H1 (cell line): ENCODE measurements at regions not wholly inside any gene's neighbourhood (a gene's known extent, or its start where the extent isn't known, plus 50 kb on each side); places are given as distances from the start of the nearest gene placed in this dataset.
A peak's percentile ranks its signal among the peaks of the same experiment; 100 is the strongest.

Experiments
- CTCF ChIA-PET: fragments of 300-600 bp; sonication (Branson Sonifier 250); formaldehyde crosslinking; loops from one replicate; lab custom pipeline; 2021; ENCODE audit not compliant: partially characterized antibody; lab: Charles Lee
- POLR2A ChIA-PET: fragments of 300-600 bp; sonication (Branson Sonifier 250); formaldehyde crosslinking; loops from one replicate; lab custom pipeline; 2021; ENCODE audit warnings: inconsistent platforms; ENCODE audit not compliant: partially characterized antibody; lab: Charles Lee
- DNase-seq, 2 experiments: peaks; one replicate each; pipeline versions ENCODE4 v3.0.0 to v3.0.0-alpha.2; 2010 to 2022; ENCODE audit warnings: low spot score in 2 of 2, low read depth in 1 of 2, mixed read lengths in 1 of 2
- FAIRE-seq: peaks from 2 replicates; lab custom pipeline; 2011; peaks lifted over from hg19 to GRCh38; lab: Jason Lieb, UNC
- H2AFZ ChIP-seq: 2 replicates; pipeline ENCODE4 v1.8.1; 2012; ENCODE audit warnings: low read length, inconsistent platforms
- H2AK5ac ChIP-seq: 2 replicates; pipeline ENCODE4 v1.6.1; 2013; ENCODE audit warnings: low read depth, low read length
- H2BK120ac ChIP-seq: replicated peaks from 2 replicates; pipeline ENCODE3; 2013; ENCODE audit warnings: low read depth, low read length, inconsistent platforms
- H2BK12ac ChIP-seq: 2 replicates; pipeline ENCODE4 v1.6.1; 2013; ENCODE audit warnings: low read depth, low read length
- H2BK15ac ChIP-seq: 2 replicates; pipeline ENCODE4 v1.6.1; 2013; ENCODE audit warnings: low read length
- H2BK20ac ChIP-seq: 2 replicates; pipeline ENCODE4 v1.6.1; 2013; ENCODE audit warnings: low read length
- H2BK5ac ChIP-seq: 2 replicates; pipeline ENCODE4 v1.6.1; 2013; ENCODE audit warnings: low read depth, low read length
- H3K14ac ChIP-seq: 2 replicates; pipeline ENCODE4 v1.6.1; 2013; ENCODE audit warnings: inconsistent platforms; ENCODE audit not compliant: insufficient read length
- H3K18ac ChIP-seq: 2 replicates; pipeline ENCODE4 v1.6.1; 2013; ENCODE audit warnings: low read length; ENCODE audit errors: extremely low read depth
- H3K23ac ChIP-seq: 2 replicates; pipeline ENCODE4 v1.6.1; 2013; ENCODE audit warnings: inconsistent platforms; ENCODE audit not compliant: insufficient read length
- H3K23me2 ChIP-seq: 2 replicates; pipeline ENCODE4 v1.6.1; 2013; ENCODE audit warnings: low read depth, low read length
- H3K27ac ChIP-seq: 2 replicates; pipeline ENCODE4 v1.6.1; 2011; ENCODE audit warnings: low read depth, low read length, inconsistent platforms
- H3K27me3 ChIP-seq, 4 experiments: replicated peaks in 1 of 4; 1 replicate in 1 of 4; 2 replicates in 3 of 4; pipeline versions ENCODE4 v1.6.1 to v1.8.1; 2011 to 2013; ENCODE audit warnings: low read length in 3 of 4, mild to moderate bottlenecking in 3 of 4, inconsistent platforms in 2 of 4, mixed read lengths in 2 of 4, moderate library complexity in 1 of 4; ENCODE audit not compliant: control insufficient read depth in 3 of 4, insufficient read depth in 3 of 4; ENCODE audit errors: extremely low read depth in 1 of 4
- H3K36me3 ChIP-seq, 4 experiments: 2 replicates each; pipeline versions ENCODE4 v1.6.1 to v1.8.1; 2011 to 2013; ENCODE audit warnings: mild to moderate bottlenecking in 4 of 4, low read length in 3 of 4, moderate library complexity in 2 of 4, control low read depth in 1 of 4, inconsistent platforms in 1 of 4; ENCODE audit not compliant: insufficient read depth in 4 of 4, control insufficient read depth in 2 of 4
- H3K4ac ChIP-seq: replicated peaks from 2 replicates; pipeline ENCODE3; 2013; ENCODE audit warnings: low read length, low read depth, mixed read lengths, inconsistent platforms; ENCODE audit not compliant: insufficient read length
- H3K4me1 ChIP-seq, 4 experiments: replicated peaks in 1 of 4; 1 replicate in 1 of 4; 2 replicates in 3 of 4; pipeline versions ENCODE4 v1.6.1 to v1.8.1; 2011 to 2013; ENCODE audit warnings: low read length in 3 of 4, inconsistent platforms in 2 of 4, mixed read lengths in 1 of 4; ENCODE audit not compliant: insufficient read depth in 4 of 4, control insufficient read depth in 3 of 4
- H3K4me2 ChIP-seq, 2 experiments: 2 replicates each; pipeline versions ENCODE4 v1.6.1 to v1.8.1; 2011 to 2013; ENCODE audit warnings: low read depth in 2 of 2, low read length in 2 of 2, control low read depth in 1 of 2, inconsistent platforms in 1 of 2, mild to moderate bottlenecking in 1 of 2; ENCODE audit not compliant: insufficient read depth in 1 of 2
- H3K4me3 ChIP-seq, 4 experiments: fragments of 200-600, 300-600 bp in 1 of 4; sonication (generic), shearing (Covaris generic), sonication (Bioruptor Twin) in 1 of 4; 2 replicates each; pipeline versions ENCODE4 v1.5.1 to v1.8.1; 2011 to 2016; ENCODE audit warnings: low read length in 4 of 4, low read depth in 3 of 4, control low read depth in 2 of 4, inconsistent platforms in 2 of 4, mild to moderate bottlenecking in 2 of 4, mixed read lengths in 1 of 4, moderate library complexity in 1 of 4; ENCODE audit not compliant: insufficient read depth in 2 of 4; ENCODE audit errors: extremely low read depth in 1 of 4
- H3K56ac ChIP-seq: replicated peaks from 2 replicates; pipeline ENCODE3; 2013; ENCODE audit warnings: low read depth, mild to moderate bottlenecking, mixed read lengths, low read length, inconsistent platforms; ENCODE audit not compliant: insufficient read length
- H3K79me1 ChIP-seq: 2 replicates; pipeline ENCODE4 v1.6.1; 2013; ENCODE audit warnings: low read depth, low read length, control low read depth
- H3K79me2 ChIP-seq, 2 experiments: 2 replicates each; pipeline versions ENCODE4 v1.6.1 to v1.8.1; 2012 to 2013; ENCODE audit warnings: low read length in 2 of 2, mild to moderate bottlenecking in 2 of 2, inconsistent platforms in 1 of 2; ENCODE audit not compliant: insufficient read depth in 2 of 2, control insufficient read depth in 1 of 2
- H3K9ac ChIP-seq, 4 experiments: replicated peaks in 1 of 4; 1 replicate in 1 of 4; 2 replicates in 3 of 4; pipeline versions ENCODE4 v1.6.1 to v1.8.1; 2011 to 2013; ENCODE audit warnings: low read depth in 3 of 4, low read length in 3 of 4, control low read depth in 2 of 4, mild to moderate bottlenecking in 2 of 4, moderate library complexity in 2 of 4, inconsistent platforms in 1 of 4; ENCODE audit errors: extremely low read depth in 1 of 4
- H3K9me3 ChIP-seq, 2 experiments: 2 replicates each; pipeline versions ENCODE4 v1.6.1 to v1.8.1; 2012 to 2013; ENCODE audit warnings: mild to moderate bottlenecking in 2 of 2, moderate library complexity in 2 of 2, control low read depth in 1 of 2, inconsistent platforms in 1 of 2, low read depth in 1 of 2, low read length in 1 of 2, mixed read lengths in 1 of 2; ENCODE audit not compliant: insufficient read depth in 2 of 2
- H4K20me1 ChIP-seq, 2 experiments: replicated peaks in 1 of 2; 2 replicates each; pipeline versions ENCODE3 to v1.8.1; 2011 to 2013; ENCODE audit warnings: inconsistent platforms in 2 of 2, low read length in 2 of 2, mild to moderate bottlenecking in 1 of 2; ENCODE audit not compliant: insufficient read depth in 2 of 2, control insufficient read depth in 1 of 2
- H4K5ac ChIP-seq: 2 replicates; pipeline ENCODE4 v1.6.1; 2013; ENCODE audit warnings: low read length, low read depth, mixed read lengths, inconsistent platforms; ENCODE audit not compliant: insufficient read length
- H4K8ac ChIP-seq: 2 replicates; pipeline ENCODE4 v1.8.0; 2013; ENCODE audit warnings: mild to moderate bottlenecking, moderate library complexity, low read length, inconsistent platforms; ENCODE audit not compliant: insufficient read depth; ENCODE audit errors: extremely low read depth
- H4K91ac ChIP-seq: replicated peaks from 2 replicates; pipeline ENCODE3; 2013; ENCODE audit warnings: low read length, mixed read lengths, inconsistent platforms; ENCODE audit not compliant: insufficient read length
- HDAC2 ChIP-seq, 2 experiments: fragments of 300-600 bp in 1 of 2; sonication (generic) in 1 of 2; IDR thresholded peaks; 2 replicates each; pipeline ENCODE4 v1.6.1; 2011 to 2012; ENCODE audit warnings: low read depth in 2 of 2, low read length in 2 of 2, mild to moderate bottlenecking in 2 of 2, moderate library complexity in 2 of 2, borderline replicate concordance in 1 of 2, inconsistent platforms in 1 of 2
- KDM1A ChIP-seq: fragments of 200-600, 300-600 bp; sonication (generic); IDR thresholded peaks from 2 replicates; pipeline ENCODE4 v1.7.1; 2016; ENCODE audit warnings: mild to moderate bottlenecking, low read length, borderline replicate concordance
- NRF1 ChIP-seq: IDR thresholded peaks from 2 replicates; pipeline ENCODE4 v1.6.1; 2011; ENCODE audit warnings: mild to moderate bottlenecking, low read depth, low read length, improper control_type of control experiment
- POLR2A ChIP-seq, 2 experiments: IDR thresholded peaks; 1 replicate in 1 of 2; 2 replicates in 1 of 2; pipeline ENCODE4 v1.6.1; 2011; ENCODE audit warnings: low read depth in 2 of 2, low read length in 2 of 2, mild to moderate bottlenecking in 2 of 2; ENCODE audit errors: control extremely low read depth in 1 of 2
- SP4 ChIP-seq: IDR thresholded peaks from 2 replicates; pipeline ENCODE4 v1.6.1; 2012; ENCODE audit warnings: low read length, inconsistent platforms
- WGBS, 2 experiments: shearing (Covaris generic) in 1 of 2; methylation state at CpG; one replicate each; pipeline versions ENCODE4 v1.1.6 to v1.1.7; 2013 to 2015; ENCODE audit warnings: low lambda C conversion rate in 2 of 2, mixed read lengths in 2 of 2, inconsistent platforms in 1 of 2, low coverage in 1 of 2, missing lambda C conversion rate in 1 of 2; ENCODE audit not compliant: insufficient replicate concordance in 2 of 2, insufficient coverage in 1 of 2, insufficient read length in 1 of 2; ENCODE audit errors: extremely low coverage in 1 of 2, missing lambda C conversion rate in 1 of 2; 5-methylcytosine and 5-hydroxymethylcytosine counted together

DNA sequence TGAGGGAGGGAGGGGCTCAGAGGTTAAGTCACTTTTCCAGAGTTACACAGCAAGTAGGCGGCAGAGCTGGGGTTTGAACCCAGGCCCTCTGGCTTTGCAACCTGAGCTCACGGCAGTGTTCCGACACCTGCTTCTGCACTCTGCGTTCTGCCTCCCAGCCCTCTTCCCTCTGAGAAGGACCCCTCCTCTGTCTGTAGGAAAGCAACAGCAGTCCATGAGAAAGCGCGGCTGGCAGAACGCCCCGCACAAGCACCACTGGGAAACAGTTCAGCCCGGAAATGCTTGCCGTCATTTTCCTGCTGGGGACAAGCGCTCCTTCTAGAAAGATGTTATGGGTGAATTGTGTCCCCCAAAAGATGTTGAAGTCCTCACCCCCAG lies 241.1 kb downstream of the NPHP4 start:
- FAIRE-seq (no peak), DNase-seq (peak in 1 of 2 experiments; percentile 39)
- 0 out of 2 replicates have a peak overlapping the region, but pooled peaks have one; percentile 31 for H2BK5ac ChIP-seq
- no peak overlapping the region for H4K8ac ChIP-seq
- H2AK5ac ChIP-seq = no peak overlapping the region
- no peak overlapping the region for H4K5ac ChIP-seq
- H3K23me2 ChIP-seq = no peaks in the 10 kb centered on the region; the same call in 1 of the 2 replicates
- H3K36me3 ChIP-seq = no peaks in the 10 kb centered on the region
- no peak overlapping the region for H3K56ac ChIP-seq
- no peak overlapping the region for H3K23ac ChIP-seq
- H3K27ac ChIP-seq = no peak overlapping the region
- no peak overlapping the region for H3K18ac ChIP-seq
- H3K4me1 ChIP-seq = peaks cover 10 to 20% (median 15%) of the 10 kb centered on the region in 4 experiments
- H3K79me2 ChIP-seq = no peaks in the 10 kb centered on the region
- no peak overlapping the region for H3K4me2 ChIP-seq
- CTCF ChIA-PET = interaction anchor here (1.1 to 2.2 kb wide), 6 partner anchors 10 to 111 kb away, joined by 3 to 8 read pairs (median 4); no protein-coding TSS in a partner anchor
- 84% methylated on average over 11 of the region's 11 CpGs; no CpG with 5 or more reads in 1 of the 2 experiments for WGBS, 2 experiments
- no peak overlapping the region for H2BK12ac ChIP-seq
- H2BK20ac ChIP-seq = no peak overlapping the region
- POLR2A ChIA-PET = interaction anchor here (1.8 kb wide), 1 partner anchor 15 kb away, joined by 5 read pairs; no protein-coding TSS in a partner anchor
- no peak overlapping the region for H3K4ac ChIP-seq
- H3K27me3 ChIP-seq = no peaks in the 10 kb centered on the region; a peak in 1 of 7 replicates
- no peaks in the 10 kb centered on the region for H4K20me1 ChIP-seq
- no peak overlapping the region for H2AFZ ChIP-seq
- H3K79me1 ChIP-seq = no peaks in the 10 kb centered on the region
- H3K14ac ChIP-seq = no peak overlapping the region
- no peak overlapping the region for H4K91ac ChIP-seq
- H2BK120ac ChIP-seq = no peak overlapping the region
- H3K9me3 ChIP-seq = no peaks in the 10 kb centered on the region
- H2BK15ac ChIP-seq = no peak overlapping the region
- no peak overlapping the region for H3K4me3 ChIP-seq
- no peak overlapping the region for H3K9ac ChIP-seq
- no peak for TF ChIP-seq NRF1
- no peak for TF ChIP-seq POLR2A (IDR thresholded peaks at IDR 0.05; ENCODE audit: control extremely low read depth in 1 of 2, low read depth in 2 of 2, low read length in 2 of 2)
- no peak for TF ChIP-seq HDAC2 (IDR thresholded peaks at IDR 0.05; ENCODE audit: borderline replicate concordance in 1 of 2, low read depth in 2 of 2, low read length in 2 of 2)
- TF ChIP-seq SP4 = no peak
- TF ChIP-seq KDM1A = no peak
